NB4 (cell line): ENCODE measurements at regions not wholly inside any gene's neighbourhood (a gene's known extent, or its start where the extent isn't known, plus 50 kb on each side); places are given as distances from the start of the nearest gene placed in this dataset.
"Not testable (repeated sequence)": the region's sequence is repeated elsewhere in the genome, so short reads cannot be mapped to it uniquely, and the experiment has no call there.

Experiments
- DNase-seq: peaks from one replicate; pipeline ENCODE4 v3.0.0; 2010; ENCODE audit warnings: low read depth
- H3K4me3 ChIP-seq: one replicate; pipeline ENCODE4 v1.5.1; 2011; ENCODE audit warnings: mild to moderate bottlenecking, low read depth, low read length, moderate library complexity
- MAX ChIP-seq: IDR thresholded peaks from 2 replicates; pipeline ENCODE4 v1.6.1; 2011; ENCODE audit warnings: low read depth, low read length
- MYC ChIP-seq: IDR thresholded peaks from 2 replicates; pipeline ENCODE4 v1.6.1; 2011; ENCODE audit warnings: low read depth, low read length
- POLR2A ChIP-seq: IDR thresholded peaks from 2 replicates; pipeline ENCODE4 v1.6.1; 2011; ENCODE audit warnings: mild to moderate bottlenecking; ENCODE audit not compliant: insufficient read length; ENCODE audit errors: extremely low read depth
- TF ChIP-seq, protein P1 (sequence below): IDR thresholded peaks from one replicate; pipeline ENCODE4 v1.5.1; 2012; ENCODE audit warnings: low read depth, low read length

GRCh38 chr3:6697722-6698121 is 163.2 kb upstream of the GRM7 start:
- TF ChIP-seq, protein P1, sequence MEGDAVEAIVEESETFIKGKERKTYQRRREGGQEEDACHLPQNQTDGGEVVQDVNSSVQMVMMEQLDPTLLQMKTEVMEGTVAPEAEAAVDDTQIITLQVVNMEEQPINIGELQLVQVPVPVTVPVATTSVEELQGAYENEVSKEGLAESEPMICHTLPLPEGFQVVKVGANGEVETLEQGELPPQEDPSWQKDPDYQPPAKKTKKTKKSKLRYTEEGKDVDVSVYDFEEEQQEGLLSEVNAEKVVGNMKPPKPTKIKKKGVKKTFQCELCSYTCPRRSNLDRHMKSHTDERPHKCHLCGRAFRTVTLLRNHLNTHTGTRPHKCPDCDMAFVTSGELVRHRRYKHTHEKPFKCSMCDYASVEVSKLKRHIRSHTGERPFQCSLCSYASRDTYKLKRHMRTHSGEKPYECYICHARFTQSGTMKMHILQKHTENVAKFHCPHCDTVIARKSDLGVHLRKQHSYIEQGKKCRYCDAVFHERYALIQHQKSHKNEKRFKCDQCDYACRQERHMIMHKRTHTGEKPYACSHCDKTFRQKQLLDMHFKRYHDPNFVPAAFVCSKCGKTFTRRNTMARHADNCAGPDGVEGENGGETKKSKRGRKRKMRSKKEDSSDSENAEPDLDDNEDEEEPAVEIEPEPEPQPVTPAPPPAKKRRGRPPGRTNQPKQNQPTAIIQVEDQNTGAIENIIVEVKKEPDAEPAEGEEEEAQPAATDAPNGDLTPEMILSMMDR = no peak
- TF ChIP-seq MYC = no peak
- no peak for TF ChIP-seq POLR2A
- no peak for TF ChIP-seq MAX
- no peak overlapping the region for H3K4me3 ChIP-seq
- DNase-seq = no peak

DNA sequence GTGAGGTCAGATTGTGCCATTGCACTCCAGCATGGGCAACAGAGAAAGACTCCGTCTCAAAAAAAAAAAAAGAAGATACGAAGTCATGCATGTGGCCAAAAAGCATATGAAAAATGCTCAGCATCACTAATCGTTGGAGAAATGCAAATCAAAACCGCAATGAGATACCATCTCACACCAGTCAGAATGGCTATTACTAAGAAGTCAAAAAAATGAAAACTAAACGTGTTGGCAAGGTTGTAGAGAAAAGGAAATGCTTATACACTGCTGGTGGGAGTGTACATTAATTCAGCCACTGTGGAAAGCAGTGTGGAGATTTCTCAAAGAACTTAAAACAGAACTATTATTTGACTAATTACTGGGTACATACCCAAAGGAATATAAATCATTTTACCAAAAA is 156.1 kb upstream of the GRM7 start:
- not testable (repeated sequence) for H3K4me3 ChIP-seq, DNase-seq

- TF ChIP-seq, protein P1 = no peak
- TF ChIP-seq POLR2A (no peak), MAX (no peak), MYC (no peak)
- DNase-seq = no peak
- no peak overlapping the region for H3K4me3 ChIP-seq
These were observed 154.1 kb upstream of the GRM7 start for GRCh38 chr3:6706777-6707176.

GRCh38 chr3:6709178-6709577 is 151.7 kb upstream of the GRM7 start:
- TF ChIP-seq MAX (no peak), POLR2A (no peak), MYC (no peak)
- TF ChIP-seq, protein P1 = no peak
- no peak for DNase-seq
- H3K4me3 ChIP-seq = no peak overlapping the region

GRCh38 chr3:6714962-6715361 is 146.0 kb upstream of the GRM7 start:
- DNase-seq = no peak
- TF ChIP-seq, protein P1 = no peak
- TF ChIP-seq MYC = no peak
- no peak for TF ChIP-seq MAX
- TF ChIP-seq POLR2A = no peak
- H3K4me3 ChIP-seq = no peak overlapping the region

DNA sequence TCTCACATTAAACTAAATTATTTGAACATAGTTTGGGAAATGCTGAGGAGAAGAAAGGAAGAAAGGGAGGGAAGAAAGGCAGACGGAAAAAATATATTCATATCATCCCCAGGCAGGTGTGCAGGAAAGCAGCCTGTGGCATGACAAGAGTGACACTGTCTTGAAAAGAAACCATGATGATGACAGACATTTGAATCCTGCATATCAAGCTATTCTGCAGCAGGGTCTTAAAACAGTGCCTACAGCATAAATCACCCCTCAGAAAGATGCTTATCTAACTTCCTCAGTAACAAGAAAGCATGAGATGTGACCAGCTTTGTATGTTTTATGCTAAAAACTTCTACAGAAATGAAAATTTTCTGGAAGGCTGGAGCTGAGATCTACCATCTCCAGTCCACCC is 144.5 kb upstream of the GRM7 start:
- no peak for DNase-seq
- TF ChIP-seq, protein P1 = no peak
- TF ChIP-seq POLR2A (no peak), MAX (no peak), MYC (no peak)
- H3K4me3 ChIP-seq = no peak overlapping the region
